SK-N-SH (cell line): ENCODE measurements at regions not wholly inside any gene's neighbourhood (a gene's known extent, or its start where the extent isn't known, plus 50 kb on each side); places are given as distances from the start of the nearest gene placed in this dataset.
A peak's percentile ranks its signal among the peaks of the same experiment; 100 is the strongest.

Experiments used
- CTCF ChIA-PET: fragments of 300-600, 350-600 bp; formaldehyde crosslinking; extraction: SDS; loops from one replicate; lab custom pipeline; 2021; lab: Yijun Ruan, JAX
- POLR2A ChIA-PET: fragments of 350-600 bp; sonication (Branson Sonifier 250); formaldehyde crosslinking; extraction: SDS; loops from one replicate; lab custom pipeline; 2020; ENCODE audit warnings: antibody characterized with exemption, inconsistent platforms; lab: Yijun Ruan, JAX
- DNase-seq: peaks from one replicate; pipeline ENCODE4 v3.0.0; 2012
- H2AFZ ChIP-seq: fragments of 200-600 bp; sonication (generic); 2 replicates; pipeline ENCODE4 v1.8.1; 2016; ENCODE audit warnings: antibody characterized with exemption, mild to moderate bottlenecking, low read depth
- H3F3A ChIP-seq: fragments of 200-600 bp; sonication (generic); replicated peaks from 2 replicates; pipeline ENCODE3; 2016; ENCODE audit warnings: antibody characterized with exemption, mild to moderate bottlenecking; ENCODE audit not compliant: insufficient read depth
- H3K27ac ChIP-seq, 2 experiments: fragments of 200-500 bp in 1 of 2; fragments of 200-600 bp in 1 of 2; sonication (Bioruptor generic) in 1 of 2; sonication (generic), shearing (Covaris generic) in 1 of 2; 2 replicates each; pipeline versions ENCODE4 v1.5.1 to v1.6.1; 2014 to 2016; ENCODE audit warnings: low read depth in 2 of 2, inconsistent platforms in 1 of 2, low read length in 1 of 2, mild to moderate bottlenecking in 1 of 2, mixed read lengths in 1 of 2
- H3K27me3 ChIP-seq: fragments of 200-600 bp; sonication (generic), shearing (Covaris generic); 2 replicates; pipeline ENCODE4 v1.6.1; 2016; ENCODE audit warnings: mixed run types; ENCODE audit not compliant: insufficient read depth
- H3K36me3 ChIP-seq, 2 experiments: fragments of 200-500 bp in 1 of 2; fragments of 200-600 bp in 1 of 2; sonication (Bioruptor generic) in 1 of 2; sonication (generic) in 1 of 2; replicated peaks in 1 of 2; 2 replicates each; pipeline versions ENCODE3 to v1.5.1; 2014 to 2016; ENCODE audit warnings: low read length in 1 of 2, mild to moderate bottlenecking in 1 of 2; ENCODE audit not compliant: insufficient read depth in 2 of 2, control insufficient read depth in 1 of 2
- H3K4me1 ChIP-seq, 2 experiments: fragments of 200-500 bp in 1 of 2; fragments of 200-600 bp in 1 of 2; sonication (Bioruptor generic) in 1 of 2; sonication (generic), shearing (Covaris generic) in 1 of 2; 2 replicates each; pipeline versions ENCODE4 v1.5.1 to v1.6.1; 2014 to 2016; ENCODE audit warnings: low read depth in 1 of 2, low read length in 1 of 2, mixed run types in 1 of 2; ENCODE audit not compliant: insufficient read depth in 2 of 2, control insufficient read depth in 1 of 2
- H3K4me2 ChIP-seq: fragments of 200-600 bp; sonication (generic), shearing (Covaris generic); 2 replicates; pipeline ENCODE4 v1.6.1; 2017; ENCODE audit warnings: mixed run types
- H3K4me3 ChIP-seq, 2 experiments: fragments of 200-500 bp in 1 of 2; fragments of 200-600 bp in 1 of 2; sonication (Bioruptor generic) in 1 of 2; sonication (generic), shearing (Covaris generic) in 1 of 2; 2 replicates each; pipeline versions ENCODE4 v1.5.1 to v1.8.1; 2014 to 2016; ENCODE audit warnings: low read depth in 2 of 2, inconsistent platforms in 1 of 2, low read length in 1 of 2, mild to moderate bottlenecking in 1 of 2, mixed read lengths in 1 of 2, moderate library complexity in 1 of 2
- H3K79me2 ChIP-seq: fragments of 200-600 bp; sonication (generic); 2 replicates; pipeline ENCODE4 v1.8.1; 2017; ENCODE audit warnings: mild to moderate bottlenecking; ENCODE audit not compliant: insufficient read depth
- H3K9ac ChIP-seq: fragments of 200-600 bp; sonication (generic); 2 replicates; pipeline ENCODE4 v1.6.1; 2017; ENCODE audit warnings: mixed run types
- H3K9me2 ChIP-seq: fragments of 200-600 bp; sonication (generic); 2 replicates; pipeline ENCODE4 v1.6.1; 2017; ENCODE audit warnings: mixed run types
- H3K9me3 ChIP-seq: fragments of 200-600 bp; sonication (generic); 2 replicates; pipeline ENCODE4 v1.6.1; 2017; ENCODE audit warnings: mixed run types, mild to moderate bottlenecking, moderate library complexity
- H4K20me1 ChIP-seq: fragments of 200-600 bp; sonication (generic); 2 replicates; pipeline ENCODE4 v1.6.1; 2017; ENCODE audit warnings: mild to moderate bottlenecking, mixed run types; ENCODE audit not compliant: insufficient read depth
- EZH2phosphoT487 ChIP-seq: fragments of 200-600 bp; sonication (generic); IDR thresholded peaks from 2 replicates; pipeline ENCODE4 v1.6.1; 2017; ENCODE audit warnings: low read depth, mixed run types, mild to moderate bottlenecking, antibody characterized with exemption, moderate library complexity, borderline replicate concordance
- FOXJ3 ChIP-seq: sonication (generic); formaldehyde crosslinking; IDR thresholded peaks from 2 replicates; pipeline ENCODE4 v1.5.1; 2020; ENCODE audit warnings: mild to moderate bottlenecking, missing genetic modification reagents
- GABPA ChIP-seq: IDR thresholded peaks from 2 replicates; pipeline ENCODE4 v1.4.0; 2012; ENCODE audit warnings: low read depth, mild to moderate bottlenecking
- POLR2AphosphoS5 ChIP-seq: IDR thresholded peaks from 2 replicates; pipeline ENCODE4 v1.6.1; 2012; ENCODE audit warnings: low read depth, low read length
- SMC3 ChIP-seq: IDR thresholded peaks from 2 replicates; pipeline ENCODE4 v1.6.1; 2012; ENCODE audit warnings: low read depth, low read length, improper control_type of control experiment
- TEAD4 ChIP-seq: IDR thresholded peaks from 2 replicates; pipeline ENCODE4 v1.4.0; 2012; ENCODE audit warnings: mild to moderate bottlenecking, borderline replicate concordance; ENCODE audit not compliant: insufficient read depth
- USF1 ChIP-seq: IDR thresholded peaks from 2 replicates; pipeline ENCODE4 v1.4.0; 2012; ENCODE audit warnings: low read depth, borderline replicate concordance
- WGBS: methylation state at CpG from one replicate; pipeline ENCODE4 v1.1.6; 2017; ENCODE audit warnings: low lambda C conversion rate; 5-methylcytosine and 5-hydroxymethylcytosine counted together
- TF ChIP-seq, protein P1 (sequence below): IDR thresholded peaks from 2 replicates; pipeline ENCODE4 v1.4.0; 2012; ENCODE audit warnings: low read depth
- TF ChIP-seq, protein P2 (sequence below): IDR thresholded peaks from 2 replicates; pipeline ENCODE4 v1.4.0; 2012; ENCODE audit warnings: low read depth, borderline replicate concordance

GRCh38 chr17:77828749-77829539 is 129.6 kb upstream of the TNRC6C start:
- H4K20me1 ChIP-seq: no peaks in the 10 kb centered on the region
- peaks cover 19% of the 10 kb centered on the region for H3F3A ChIP-seq
- ChIA-PET CTCF (interaction anchor here (1.0 to 1.2 kb wide), 3 partner anchors 8 to 185 kb away, joined by 3 to 6 read pairs (median 4); no protein-coding TSS in a partner anchor), POLR2A (interaction anchor here (1.3 kb wide), 1 partner anchor 129 kb away, joined by 6 read pairs; the partner anchor contains the start of gene TNRC6C)
- 87% methylated on average over 21 of the region's 21 CpGs for WGBS
- peaks cover 22 to 35% of the 10 kb centered on the region in 2 experiments; a peak in 3 of 4 replicates for H3K4me1 ChIP-seq
- H3K27ac ChIP-seq: no peak overlapping the region
- no peak overlapping the region for H3K4me2 ChIP-seq
- H3K9me3 ChIP-seq: no peaks in the 10 kb centered on the region
- H3K9me2 ChIP-seq: no peaks in the 10 kb centered on the region
- H3K4me3 ChIP-seq: no peak overlapping the region
- TF ChIP-seq POLR2AphosphoS5: no peak
- no peak for TF ChIP-seq GABPA
- no peak overlapping the region for H2AFZ ChIP-seq
- H3K9ac ChIP-seq: no peak overlapping the region
- H3K27me3 ChIP-seq: no peaks in the 10 kb centered on the region
- H3K36me3 ChIP-seq: no peaks in the 10 kb centered on the region
- H3K79me2 ChIP-seq: no peaks in the 10 kb centered on the region
- DNase-seq: no peak

- TF ChIP-seq, protein P1, sequence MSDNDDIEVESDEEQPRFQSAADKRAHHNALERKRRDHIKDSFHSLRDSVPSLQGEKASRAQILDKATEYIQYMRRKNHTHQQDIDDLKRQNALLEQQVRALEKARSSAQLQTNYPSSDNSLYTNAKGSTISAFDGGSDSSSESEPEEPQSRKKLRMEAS: 0 out of 2 replicates have a peak, but pooled peaks have one; percentile 26
- TF ChIP-seq SMC3 (0 out of 2 replicates have a peak, but pooled peaks have one; percentile 1), USF1 (no peak), FOXJ3 (no peak), EZH2phosphoT487 (no peak), POLR2AphosphoS5 (no peak), TEAD4 (no peak)
- TF ChIP-seq, protein P2, sequence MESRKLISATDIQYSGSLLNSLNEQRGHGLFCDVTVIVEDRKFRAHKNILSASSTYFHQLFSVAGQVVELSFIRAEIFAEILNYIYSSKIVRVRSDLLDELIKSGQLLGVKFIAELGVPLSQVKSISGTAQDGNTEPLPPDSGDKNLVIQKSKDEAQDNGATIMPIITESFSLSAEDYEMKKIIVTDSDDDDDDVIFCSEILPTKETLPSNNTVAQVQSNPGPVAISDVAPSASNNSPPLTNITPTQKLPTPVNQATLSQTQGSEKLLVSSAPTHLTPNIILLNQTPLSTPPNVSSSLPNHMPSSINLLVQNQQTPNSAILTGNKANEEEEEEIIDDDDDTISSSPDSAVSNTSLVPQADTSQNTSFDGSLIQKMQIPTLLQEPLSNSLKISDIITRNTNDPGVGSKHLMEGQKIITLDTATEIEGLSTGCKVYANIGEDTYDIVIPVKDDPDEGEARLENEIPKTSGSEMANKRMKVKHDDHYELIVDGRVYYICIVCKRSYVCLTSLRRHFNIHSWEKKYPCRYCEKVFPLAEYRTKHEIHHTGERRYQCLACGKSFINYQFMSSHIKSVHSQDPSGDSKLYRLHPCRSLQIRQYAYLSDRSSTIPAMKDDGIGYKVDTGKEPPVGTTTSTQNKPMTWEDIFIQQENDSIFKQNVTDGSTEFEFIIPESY: no peak
- no peaks in the 10 kb centered on the region for H3K79me2 ChIP-seq
- H3F3A ChIP-seq: peaks cover 19% of the 10 kb centered on the region
- no peaks in the 10 kb centered on the region for H3K27me3 ChIP-seq
- WGBS: 59% methylated on average over 14 of the region's 16 CpGs
- H2AFZ ChIP-seq: peak overlapping the region; percentile 84; the same call in 1 of the 2 replicates
- peak overlapping the region in 1 of 2 experiments; percentile 58; a peak in 3 of 4 replicates for H3K27ac ChIP-seq
- peak; percentile 47 for DNase-seq
- H3K4me2 ChIP-seq: peak overlapping the region; percentile 65
- H3K9ac ChIP-seq: peak overlapping the region; percentile 61
- no peaks in the 10 kb centered on the region for H3K36me3 ChIP-seq
- no peaks in the 10 kb centered on the region for H3K9me2 ChIP-seq
- H3K4me1 ChIP-seq: peaks cover 32 to 42% of the 10 kb centered on the region in 2 experiments; a peak in 3 of 4 replicates
- no peak overlapping the region for H3K4me3 ChIP-seq
- ChIA-PET POLR2A (interaction anchor here (1.3 kb wide), 1 partner anchor 128 kb away, joined by 6 read pairs; the partner anchor contains the start of gene TNRC6C), CTCF (interaction anchor here (0.6 to 1.8 kb wide), 6 partner anchors 9 to 288 kb away, joined by 3 to 7 read pairs (median 4); no protein-coding TSS in a partner anchor)
- no peaks in the 10 kb centered on the region for H3K9me3 ChIP-seq
- no peaks in the 10 kb centered on the region for H4K20me1 ChIP-seq
Observed at GRCh38 chr17:77829843-77830799, 128.4 kb upstream of the TNRC6C start.
